K562 (cell line): ENCODE measurements at regions not wholly inside any gene's neighbourhood (a gene's known extent, or its start where the extent isn't known, plus 50 kb on each side); places are given as distances from the start of the nearest gene placed in this dataset.

Experiments used
- BACH1 ChIP-seq: fragments of 200-800 bp; sonication (Bioruptor generic); IDR thresholded peaks from 2 replicates; pipeline ENCODE4 v1.6.1; 2016; ENCODE audit warnings: missing genetic modification characterization, missing compliant biosample characterization
- CCAR2 ChIP-seq: fragments of 200-400 bp; formaldehyde crosslinking; IDR thresholded peaks from 2 replicates; pipeline ENCODE4 v1.6.1; 2017; ENCODE audit warnings: mild to moderate bottlenecking, low read depth, low read length
- ERF ChIP-seq: fragments of 450-650 bp; formaldehyde crosslinking; IDR thresholded peaks from 2 replicates; pipeline ENCODE4 v1.4.0; 2020; ENCODE audit warnings: mild to moderate bottlenecking, mixed read lengths
- HCFC1 ChIP-seq: IDR thresholded peaks from 2 replicates; pipeline ENCODE4 v1.6.1; 2012; ENCODE audit warnings: low read depth, low read length, improper control_type of control experiment
- HDGF ChIP-seq: fragments of 450-650 bp; IDR thresholded peaks from 2 replicates; pipeline ENCODE4 v1.6.1; 2016
- MXI1 ChIP-seq: IDR thresholded peaks from 2 replicates; pipeline ENCODE4 v1.6.1; 2011; ENCODE audit warnings: low read depth, mild to moderate bottlenecking, improper control_type of control experiment, low read length
- NBN ChIP-seq: fragments of 450-650 bp; IDR thresholded peaks from 2 replicates; pipeline ENCODE4 v1.6.1; 2016; ENCODE audit warnings: low read depth, mild to moderate bottlenecking
- POLR2B ChIP-seq: fragments of 450-650 bp; IDR thresholded peaks from 2 replicates; pipeline ENCODE4 v1.6.1; 2018; ENCODE audit warnings: low read depth; ENCODE audit not compliant: partially characterized antibody
- TAF9B ChIP-seq: fragments of 450-650 bp; IDR thresholded peaks from 2 replicates; pipeline ENCODE4 v1.6.1; 2018; ENCODE audit warnings: mild to moderate bottlenecking; ENCODE audit not compliant: partially characterized antibody
- ZNF146 ChIP-seq: IDR thresholded peaks from one replicate; pipeline ENCODE4 v1.6.1; 2018; ENCODE audit warnings: missing compliant biosample characterization; ENCODE audit not compliant: unreplicated experiment
- ZNF324 ChIP-seq: fragments of 250-450 bp; sonication (Bioruptor Pico); IDR thresholded peaks from 2 replicates; pipeline ENCODE4 v1.4.0; 2020; ENCODE audit warnings: mild to moderate bottlenecking
- ZNF431 ChIP-seq: sonication (generic); formaldehyde crosslinking; IDR thresholded peaks from 2 replicates; pipeline ENCODE4 v1.8.0; 2022; ENCODE audit warnings: mild to moderate bottlenecking, missing genetic modification reagents
- TF ChIP-seq, protein P1 (sequence below), 2 experiments: fragments of 450-650 bp in 1 of 2; sonication (generic) in 1 of 2; formaldehyde crosslinking; conservative IDR thresholded peaks; 2 replicates each; pipeline versions ENCODE4 v1.4.0 to v1.8.1; 2020 to 2022; ENCODE audit warnings: mild to moderate bottlenecking in 1 of 2, missing genetic modification reagents in 1 of 2
- TF ChIP-seq, protein P2 (sequence below): IDR thresholded peaks from 2 replicates; pipeline ENCODE4 v1.6.1; 2011; ENCODE audit not compliant: insufficient read length; ENCODE audit errors: extremely low read depth
- TF ChIP-seq, protein P3 (sequence below): IDR thresholded peaks from 2 replicates; pipeline ENCODE4 v1.6.1; 2014; ENCODE audit warnings: antibody characterized with exemption

DNA sequence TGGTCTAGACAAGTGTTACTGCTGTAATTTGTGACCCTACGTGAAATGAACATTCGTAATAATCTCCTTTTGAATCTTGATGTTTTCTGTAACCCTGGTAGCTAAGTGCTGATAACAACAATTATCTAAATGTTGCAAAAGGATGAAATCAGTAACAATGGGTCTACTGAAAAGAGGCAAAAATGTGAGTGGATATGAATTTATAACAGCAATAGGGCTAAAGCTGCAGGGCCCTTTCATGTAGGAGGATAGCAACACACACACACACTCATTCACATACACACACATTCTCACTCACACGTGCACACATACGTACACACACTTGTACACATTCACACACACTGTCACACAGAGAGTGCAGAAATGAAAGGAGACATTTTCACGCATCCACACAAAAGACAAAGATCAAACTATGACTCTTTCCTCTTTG, 200.8 kb upstream of the NEBL start (continued):
- TF ChIP-seq, protein P1, sequence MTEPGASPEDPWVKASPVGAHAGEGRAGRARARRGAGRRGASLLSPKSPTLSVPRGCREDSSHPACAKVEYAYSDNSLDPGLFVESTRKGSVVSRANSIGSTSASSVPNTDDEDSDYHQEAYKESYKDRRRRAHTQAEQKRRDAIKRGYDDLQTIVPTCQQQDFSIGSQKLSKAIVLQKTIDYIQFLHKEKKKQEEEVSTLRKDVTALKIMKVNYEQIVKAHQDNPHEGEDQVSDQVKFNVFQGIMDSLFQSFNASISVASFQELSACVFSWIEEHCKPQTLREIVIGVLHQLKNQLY (CRISPR knock-in tag; conservative IDR thresholded peaks at IDR 0.05) = peak in 1 of 2 experiments; percentile 88; a peak in 1 of 4 replicates
- TF ChIP-seq NBN = no peak
- TF ChIP-seq HDGF = no peak
- TF ChIP-seq, protein P2, sequence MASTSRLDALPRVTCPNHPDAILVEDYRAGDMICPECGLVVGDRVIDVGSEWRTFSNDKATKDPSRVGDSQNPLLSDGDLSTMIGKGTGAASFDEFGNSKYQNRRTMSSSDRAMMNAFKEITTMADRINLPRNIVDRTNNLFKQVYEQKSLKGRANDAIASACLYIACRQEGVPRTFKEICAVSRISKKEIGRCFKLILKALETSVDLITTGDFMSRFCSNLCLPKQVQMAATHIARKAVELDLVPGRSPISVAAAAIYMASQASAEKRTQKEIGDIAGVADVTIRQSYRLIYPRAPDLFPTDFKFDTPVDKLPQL = no peak
- no peak for TF ChIP-seq HCFC1
- no peak for TF ChIP-seq ZNF431 (CRISPR knock-in tag)
- TF ChIP-seq BACH1 (tag) = peak; percentile 63; the same call in 1 of the 2 replicates
- no peak for TF ChIP-seq TAF9B
- TF ChIP-seq ERF (CRISPR knock-in tag) = no peak
- TF ChIP-seq, protein P3, sequence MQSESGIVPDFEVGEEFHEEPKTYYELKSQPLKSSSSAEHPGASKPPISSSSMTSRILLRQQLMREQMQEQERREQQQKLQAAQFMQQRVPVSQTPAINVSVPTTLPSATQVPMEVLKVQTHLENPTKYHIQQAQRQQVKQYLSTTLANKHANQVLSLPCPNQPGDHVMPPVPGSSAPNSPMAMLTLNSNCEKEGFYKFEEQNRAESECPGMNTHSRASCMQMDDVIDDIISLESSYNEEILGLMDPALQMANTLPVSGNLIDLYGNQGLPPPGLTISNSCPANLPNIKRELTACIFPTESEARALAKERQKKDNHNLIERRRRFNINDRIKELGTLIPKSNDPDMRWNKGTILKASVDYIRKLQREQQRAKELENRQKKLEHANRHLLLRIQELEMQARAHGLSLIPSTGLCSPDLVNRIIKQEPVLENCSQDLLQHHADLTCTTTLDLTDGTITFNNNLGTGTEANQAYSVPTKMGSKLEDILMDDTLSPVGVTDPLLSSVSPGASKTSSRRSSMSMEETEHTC = no peak
- TF ChIP-seq ZNF146 (CRISPR knock-in tag) = no peak
- 0 out of 2 replicates have a peak, but pooled peaks have one; percentile 7 for TF ChIP-seq ZNF324
- TF ChIP-seq CCAR2 = no peak
- no peak for TF ChIP-seq MXI1
- no peak for TF ChIP-seq POLR2B
- TF ChIP-seq, all 486 proteins: peak for 76
